SKM-1 treated with dmso at 0.1 percent for 144 hours (cell line): ENCODE measurements at regions not wholly inside any gene's neighbourhood (a gene's known extent, or its start where the extent isn't known, plus 50 kb on each side); places are given as distances from the start of the nearest gene placed in this dataset.
"Not testable (repeated sequence)": the region's sequence is repeated elsewhere in the genome, so short reads cannot be mapped to it uniquely, and the experiment has no call there.

Experiments used
- DNase-seq: peaks from one replicate; lab custom pipeline; 2025; ENCODE audit not compliant: unreplicated experiment; lab: John Stamatoyannopoulos, UW

- DNase-seq: not testable (repeated sequence)
Observed at GRCh38 chr21:10022745-10023144, 498.6 kb upstream of the TPTE start.
